ENCODE measurements at regions not wholly inside any gene's neighbourhood (a gene's known extent, or its start where the extent isn't known, plus 50 kb on each side); places are given as distances from the start of the nearest gene placed in this dataset.

GRCh38 chr13:87259479-87260083 is 411.6 kb upstream of the SLITRK5 start:
- ATAC-seq (peak; percentile 97), FAIRE-seq (peak; percentile 61), DNase-seq (ENCODE audit: low spot score) (peak; percentile 8)
- H3K4me2 ChIP-seq (ENCODE audit: low read depth, low read length) = 0 out of 2 replicates have a peak overlapping the region, but pooled peaks have one; percentile 18
- H2AFZ ChIP-seq (ENCODE audit: low read length) = no peak overlapping the region
- no peak overlapping the region for H3K27ac ChIP-seq (ENCODE audit: extremely low read length, insufficient read depth, low read length)
- no peaks in the 10 kb centered on the region for H3K27me3 ChIP-seq (ENCODE audit: control insufficient read depth in 1 of 2, insufficient read depth in 2 of 2, low read length in 2 of 2)
- no peaks in the 10 kb centered on the region for H3K4me1 ChIP-seq (ENCODE audit: insufficient read depth, low read length)
- in situ Hi-C loops (cut with HindIII; ENCODE audit: extremely low pct_ligation_motif_present, low pct_unique_long_range_greater_than_20kb) = loop anchor here (25.0 kb wide), 1 partner anchor 528 kb away; no protein-coding TSS in a partner anchor
- H3K79me2 ChIP-seq (ENCODE audit: insufficient read depth, low read length) = no peaks in the 10 kb centered on the region
- H3K9me3 ChIP-seq (ENCODE audit: low read length) = no peaks in the 10 kb centered on the region
- 2% methylated on average over 5 of the region's 5 CpGs for WGBS (ENCODE audit: low lambda C conversion rate)
- H3K9ac ChIP-seq (ENCODE audit: insufficient read depth, low read depth, low read length) = no peak overlapping the region
- ChIA-PET CTCF (ENCODE audit: low intra/inter-chr PET ratio, low total read pairs) (interaction anchor here (1.3 kb wide), 1 partner anchor 15 kb away, joined by 3 read pairs; no protein-coding TSS in a partner anchor), POLR2A (no interaction called here)
- no peaks in the 10 kb centered on the region for H3K36me3 ChIP-seq (replicated peaks in 1 of 2; ENCODE audit: control insufficient read depth in 1 of 2, insufficient read depth in 2 of 2, low read length in 2 of 2)
- H3K4me3 ChIP-seq (replicated peaks in 1 of 3; ENCODE audit: insufficient read depth in 1 of 3, low read depth in 2 of 3, low read length in 3 of 3) = no peak overlapping the region
- intact Hi-C loops (cut with micrococcal nuclease; ENCODE audit: unreplicated experiment) = loop anchor here (5.0 to 10.0 kb wide), 2 partner anchors 408 to 515 kb away; no protein-coding TSS in a partner anchor
- no peak for TF ChIP-seq BRCA1 (CRISPR knock-in tag; IDR thresholded peaks at IDR 0.05)
- TF ChIP-seq STAG1 (CRISPR knock-in tag; IDR thresholded peaks at IDR 0.05) = peak; percentile 15; the same call in 1 of the 2 replicates
- TF ChIP-seq, protein P1, sequence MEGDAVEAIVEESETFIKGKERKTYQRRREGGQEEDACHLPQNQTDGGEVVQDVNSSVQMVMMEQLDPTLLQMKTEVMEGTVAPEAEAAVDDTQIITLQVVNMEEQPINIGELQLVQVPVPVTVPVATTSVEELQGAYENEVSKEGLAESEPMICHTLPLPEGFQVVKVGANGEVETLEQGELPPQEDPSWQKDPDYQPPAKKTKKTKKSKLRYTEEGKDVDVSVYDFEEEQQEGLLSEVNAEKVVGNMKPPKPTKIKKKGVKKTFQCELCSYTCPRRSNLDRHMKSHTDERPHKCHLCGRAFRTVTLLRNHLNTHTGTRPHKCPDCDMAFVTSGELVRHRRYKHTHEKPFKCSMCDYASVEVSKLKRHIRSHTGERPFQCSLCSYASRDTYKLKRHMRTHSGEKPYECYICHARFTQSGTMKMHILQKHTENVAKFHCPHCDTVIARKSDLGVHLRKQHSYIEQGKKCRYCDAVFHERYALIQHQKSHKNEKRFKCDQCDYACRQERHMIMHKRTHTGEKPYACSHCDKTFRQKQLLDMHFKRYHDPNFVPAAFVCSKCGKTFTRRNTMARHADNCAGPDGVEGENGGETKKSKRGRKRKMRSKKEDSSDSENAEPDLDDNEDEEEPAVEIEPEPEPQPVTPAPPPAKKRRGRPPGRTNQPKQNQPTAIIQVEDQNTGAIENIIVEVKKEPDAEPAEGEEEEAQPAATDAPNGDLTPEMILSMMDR (CRISPR knock-in tag; IDR thresholded peaks at IDR 0.05) = peak; percentile 44
- no peak for TF ChIP-seq ZNF777 (CRISPR knock-in tag; IDR thresholded peaks at IDR 0.05)
- TF ChIP-seq ZNF512 (CRISPR knock-in tag; IDR thresholded peaks at IDR 0.05) = peak; percentile 80; the same call in 1 of the 2 replicates
- peak; percentile 64; the same call in 1 of the 2 replicates for TF ChIP-seq ZNF362 (CRISPR knock-in tag; IDR thresholded peaks at IDR 0.05; ENCODE audit: borderline replicate concordance)
- no peaks in the 10 kb centered on the region for H4K20me1 ChIP-seq (ENCODE audit: insufficient read depth, low read length)
- BruUV-seq (replicated peaks) = no TSS peak

All from HepG2 (cell line).